ENCODE measurements at regions not wholly inside any gene's neighbourhood (a gene's known extent, or its start where the extent isn't known, plus 50 kb on each side); places are given as distances from the start of the nearest gene placed in this dataset.

DNA sequence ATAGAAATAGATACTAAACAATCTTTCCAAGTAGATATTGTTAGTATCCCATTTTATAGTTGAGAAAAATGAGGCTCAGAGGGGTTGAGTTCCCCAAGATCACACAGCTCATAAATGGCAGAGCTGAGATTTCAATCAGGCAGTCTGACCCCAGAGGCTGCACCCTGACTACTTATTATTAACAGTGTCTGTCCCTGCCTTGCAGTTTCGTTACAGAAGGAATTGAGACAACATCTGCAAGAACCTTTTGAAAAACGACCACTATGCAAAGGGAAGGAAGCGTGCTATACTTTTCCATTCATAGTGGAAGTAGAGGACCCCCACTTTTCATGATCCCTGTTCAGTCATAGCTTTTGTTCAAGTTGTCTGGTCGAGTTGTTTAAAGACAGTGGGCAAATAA is 53.2 kb upstream of the SEC11C start:
- no peak for DNase-seq (ENCODE audit: extremely low read depth in 1 of 2, low read depth in 1 of 2)

DNA sequence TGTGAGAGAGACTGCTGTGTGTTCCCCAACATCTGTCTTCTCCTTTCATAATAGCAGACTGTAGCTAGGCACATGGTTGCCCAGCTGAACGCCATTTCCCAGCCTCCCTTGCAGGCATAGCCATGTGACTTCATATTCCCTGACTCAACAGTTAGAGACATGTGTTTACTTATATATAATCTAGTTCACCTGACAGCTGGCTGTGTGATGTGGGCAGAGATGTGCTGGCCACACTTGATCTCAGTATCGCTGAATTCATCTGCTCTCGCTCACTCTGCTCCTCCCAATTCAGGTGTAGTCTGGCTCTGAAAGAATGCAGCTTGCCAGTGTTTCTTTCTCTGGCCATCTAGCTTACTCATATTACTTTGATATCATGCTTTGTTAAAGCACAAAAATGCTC is 52.3 kb upstream of the SEC11C start:
- DNase-seq (ENCODE audit: extremely low read depth in 1 of 2, low read depth in 1 of 2), result no peak

Measured in stimulated activated CD8-positive, alpha-beta memory T cell treated with anti-CD3 and anti-CD28 coated beads, Interleukin-7, amount 100 ng/mL, for 48 hours (primary cell).